ENCODE measurements at regions not wholly inside any gene's neighbourhood (a gene's known extent, or its start where the extent isn't known, plus 50 kb on each side); places are given as distances from the start of the nearest gene placed in this dataset.

DNA sequence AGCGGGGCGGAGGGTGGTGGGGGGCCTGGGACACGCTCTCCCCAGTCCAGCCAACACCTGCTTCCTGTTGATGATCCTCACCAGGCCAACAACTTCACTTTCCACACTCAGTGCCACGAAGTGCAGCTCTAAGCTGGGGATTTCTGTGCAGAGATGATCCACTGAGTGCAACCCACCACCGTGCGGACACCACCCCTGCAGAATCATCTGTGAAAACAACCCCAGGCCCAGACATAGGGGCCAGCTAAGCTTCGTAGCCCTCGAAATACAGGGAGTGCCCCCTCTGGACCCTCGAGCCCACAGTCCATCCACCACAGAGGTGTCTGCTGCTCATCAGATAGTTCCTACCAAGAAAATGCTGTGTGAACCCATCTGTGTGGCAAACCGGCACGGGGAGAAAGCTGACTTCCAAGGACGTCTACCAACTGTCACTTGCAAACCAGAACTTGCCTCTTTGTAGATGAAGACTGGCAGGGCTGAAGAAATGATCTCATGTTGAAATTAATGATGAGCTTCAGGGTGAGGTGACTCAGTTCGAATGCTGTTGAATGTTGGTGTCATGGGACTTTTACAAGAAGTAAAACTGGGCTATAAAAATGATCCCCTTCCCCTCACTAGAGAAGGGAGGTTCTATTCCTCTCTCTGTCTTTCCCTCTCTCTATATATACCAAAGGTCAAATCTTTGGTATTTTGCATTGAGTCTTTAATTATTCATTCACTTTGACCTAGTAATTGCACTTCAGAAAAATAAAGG, 73.4 kb downstream of the MYEOV start:
- Histone ChIP-seq H3K27me3 (no peaks in the 10 kb centered on the region), H3K4me3 (no peak overlapping the region), H3K9me3 (no peaks in the 10 kb centered on the region), H3K36me3 (no peaks in the 10 kb centered on the region), H3K4me1 (no peaks in the 10 kb centered on the region), H3K27ac (no peak overlapping the region)
- DNase-seq (ENCODE audit: low spot score), result peak; percentile 46
- TF ChIP-seq, protein P1, sequence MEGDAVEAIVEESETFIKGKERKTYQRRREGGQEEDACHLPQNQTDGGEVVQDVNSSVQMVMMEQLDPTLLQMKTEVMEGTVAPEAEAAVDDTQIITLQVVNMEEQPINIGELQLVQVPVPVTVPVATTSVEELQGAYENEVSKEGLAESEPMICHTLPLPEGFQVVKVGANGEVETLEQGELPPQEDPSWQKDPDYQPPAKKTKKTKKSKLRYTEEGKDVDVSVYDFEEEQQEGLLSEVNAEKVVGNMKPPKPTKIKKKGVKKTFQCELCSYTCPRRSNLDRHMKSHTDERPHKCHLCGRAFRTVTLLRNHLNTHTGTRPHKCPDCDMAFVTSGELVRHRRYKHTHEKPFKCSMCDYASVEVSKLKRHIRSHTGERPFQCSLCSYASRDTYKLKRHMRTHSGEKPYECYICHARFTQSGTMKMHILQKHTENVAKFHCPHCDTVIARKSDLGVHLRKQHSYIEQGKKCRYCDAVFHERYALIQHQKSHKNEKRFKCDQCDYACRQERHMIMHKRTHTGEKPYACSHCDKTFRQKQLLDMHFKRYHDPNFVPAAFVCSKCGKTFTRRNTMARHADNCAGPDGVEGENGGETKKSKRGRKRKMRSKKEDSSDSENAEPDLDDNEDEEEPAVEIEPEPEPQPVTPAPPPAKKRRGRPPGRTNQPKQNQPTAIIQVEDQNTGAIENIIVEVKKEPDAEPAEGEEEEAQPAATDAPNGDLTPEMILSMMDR (IDR thresholded peaks at IDR 0.05), result no peak

DNA sequence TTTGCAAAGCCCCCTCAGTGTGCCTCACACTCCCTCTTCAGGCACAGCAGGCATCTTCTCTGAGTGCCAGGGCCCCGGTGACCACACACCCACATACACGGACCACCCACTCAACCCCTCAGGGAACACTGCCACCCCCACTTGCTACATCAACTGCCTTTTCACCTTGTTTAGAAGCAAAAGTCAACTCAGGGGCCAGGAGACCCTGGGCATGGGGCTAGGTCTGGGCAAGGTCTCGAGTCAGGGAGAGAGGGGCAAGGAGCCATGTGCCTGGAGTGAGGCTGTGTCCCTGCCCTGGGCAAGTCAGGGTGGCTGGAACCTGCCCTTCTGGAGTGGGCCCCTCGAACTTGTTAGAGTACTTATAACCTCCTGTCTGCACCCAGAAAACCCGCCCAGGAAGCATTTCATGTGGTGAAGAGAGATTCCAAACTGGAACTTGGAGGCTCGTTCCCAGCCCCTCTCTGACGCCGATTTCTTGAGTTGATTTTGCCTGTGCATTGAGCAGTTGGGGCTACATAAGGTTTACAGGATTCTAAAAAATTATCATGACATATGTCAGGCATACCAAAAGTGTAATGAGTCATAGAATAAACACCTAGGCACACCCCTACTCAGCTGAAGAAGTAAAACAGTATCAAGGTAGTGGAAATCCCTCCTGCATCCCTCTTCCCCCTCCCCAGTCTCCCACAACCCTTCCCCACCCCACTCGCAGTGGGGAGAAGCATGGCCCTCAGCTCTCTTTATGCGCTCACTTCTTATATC, 74.3 kb downstream of the MYEOV start:
- no peaks in the 10 kb centered on the region for H3K4me1 ChIP-seq
- no peaks in the 10 kb centered on the region for H3K27me3 ChIP-seq
- TF ChIP-seq, protein P1 (IDR thresholded peaks at IDR 0.05), result no peak
- H3K4me3 ChIP-seq, result no peak overlapping the region
- H3K27ac ChIP-seq, result no peak overlapping the region
- peak; percentile 56 for DNase-seq (ENCODE audit: low spot score)
- H3K9me3 ChIP-seq, result no peaks in the 10 kb centered on the region
- no peaks in the 10 kb centered on the region for H3K36me3 ChIP-seq

DNA sequence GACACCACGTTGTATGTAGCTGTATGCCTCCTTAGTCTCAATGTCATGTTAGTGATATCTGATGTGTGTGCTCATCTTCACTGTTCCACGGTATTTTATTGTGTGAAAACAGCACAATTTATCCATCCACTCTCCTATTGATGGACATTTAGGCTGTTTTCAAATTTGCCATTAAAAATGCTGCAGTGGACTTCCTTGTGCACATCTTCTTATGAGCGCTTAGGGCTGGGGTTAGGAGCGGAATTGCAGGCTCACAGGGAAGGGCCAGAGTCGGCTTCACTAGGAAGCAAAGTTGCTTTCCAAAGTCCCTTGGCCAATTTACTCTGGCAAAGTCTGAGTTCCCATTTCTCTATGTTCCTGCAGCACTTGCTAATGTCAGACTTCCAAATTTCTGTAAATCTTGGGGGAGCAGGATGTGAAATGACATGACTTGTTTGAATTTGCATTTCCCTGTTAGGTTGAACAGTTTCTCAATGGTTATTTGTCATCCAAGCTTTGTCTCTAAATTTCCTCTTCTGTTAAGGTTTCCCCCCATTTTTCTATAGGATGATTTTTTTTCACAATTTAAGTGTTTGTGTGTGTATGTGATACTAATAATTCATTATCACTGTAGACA, 75.4 kb downstream of the MYEOV start:
- Histone ChIP-seq H3K27me3 (no peaks in the 10 kb centered on the region), H3K27ac (no peak overlapping the region), H3K4me3 (no peak overlapping the region), H3K36me3 (no peaks in the 10 kb centered on the region), H3K9me3 (no peaks in the 10 kb centered on the region), H3K4me1 (no peaks in the 10 kb centered on the region)
- TF ChIP-seq, protein P1 (IDR thresholded peaks at IDR 0.05), result no peak
- no peak for DNase-seq (ENCODE audit: low spot score)

DNA sequence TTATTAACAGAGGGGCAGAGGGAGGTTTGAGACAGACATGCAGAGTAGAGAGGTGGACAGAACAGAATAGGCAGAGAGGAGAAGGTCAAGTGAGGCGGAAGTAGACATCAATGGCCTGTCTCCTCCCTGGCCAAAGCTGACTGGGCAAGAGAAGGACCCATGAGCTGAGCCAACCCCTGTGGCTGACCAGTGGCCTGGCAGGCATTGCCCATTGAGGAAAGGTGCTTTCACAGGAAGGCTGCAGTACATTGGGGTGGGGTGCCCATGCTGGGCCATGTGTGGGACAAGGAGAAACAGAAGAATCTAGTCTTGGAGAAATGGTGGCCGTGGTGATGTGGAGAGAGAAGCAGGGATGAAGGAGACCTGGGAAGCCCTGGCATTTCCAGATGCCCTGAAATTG, 76.0 kb downstream of the MYEOV start:
- Histone ChIP-seq H3K36me3 (no peaks in the 10 kb centered on the region), H3K4me3 (no peak overlapping the region), H3K27me3 (no peaks in the 10 kb centered on the region), H3K27ac (no peak overlapping the region), H3K9me3 (no peaks in the 10 kb centered on the region), H3K4me1 (no peaks in the 10 kb centered on the region)
- TF ChIP-seq, protein P1 (IDR thresholded peaks at IDR 0.05), result no peak
- peak; percentile 26 for DNase-seq (ENCODE audit: low spot score)

DNA sequence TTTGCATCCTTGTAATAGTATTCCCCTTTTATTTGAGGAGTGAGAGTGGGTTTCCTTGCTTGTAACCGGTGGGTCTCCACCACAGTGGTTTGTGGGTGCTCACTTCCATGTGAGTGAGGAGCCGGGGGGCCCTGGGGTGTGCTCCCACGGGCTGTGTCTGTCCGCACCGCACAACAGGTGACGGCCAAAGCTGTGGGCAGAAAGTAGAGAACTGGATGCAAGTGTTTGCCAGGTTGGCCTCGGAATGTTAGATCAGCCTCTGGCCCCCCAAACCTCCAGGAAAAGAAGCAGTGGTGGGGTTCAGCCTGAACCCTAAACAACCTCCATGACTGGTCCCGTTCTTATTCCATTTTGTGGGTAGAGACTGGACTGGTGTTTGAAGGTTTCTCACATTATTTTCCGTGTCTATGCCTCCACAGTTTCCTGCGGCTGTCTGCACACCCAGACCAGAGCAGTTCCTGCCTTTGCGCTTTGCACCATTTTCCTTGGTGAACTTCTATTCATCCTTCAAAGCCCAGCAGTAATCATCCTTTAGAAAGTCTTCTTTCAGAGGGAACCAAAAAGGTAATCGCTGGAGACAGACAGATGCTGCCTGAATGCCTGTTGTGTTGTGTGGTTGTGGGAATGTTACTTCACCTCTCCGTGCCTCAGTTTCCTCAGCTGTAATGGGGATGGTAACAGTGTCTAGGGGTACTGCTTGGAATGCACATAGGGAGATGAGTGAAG, 77.2 kb downstream of the MYEOV start:
- Histone ChIP-seq H3K36me3 (no peaks in the 10 kb centered on the region), H3K9me3 (no peaks in the 10 kb centered on the region), H3K27me3 (no peaks in the 10 kb centered on the region), H3K4me1 (no peaks in the 10 kb centered on the region), H3K4me3 (no peak overlapping the region), H3K27ac (no peak overlapping the region)
- TF ChIP-seq, protein P1 (IDR thresholded peaks at IDR 0.05), result no peak
- peak; percentile 16 for DNase-seq (ENCODE audit: low spot score)

All from right atrium auricular region (tissue), 2 donors.